NCI-H1694 treated with DMSO at 0.1 percent for 48 hours (cell line): ENCODE measurements at regions not wholly inside any gene's neighbourhood (a gene's known extent, or its start where the extent isn't known, plus 50 kb on each side); places are given as distances from the start of the nearest gene placed in this dataset.

ENCODE experiments used
- DNase-seq: peaks from one replicate; lab custom pipeline; 2025; lab: John Stamatoyannopoulos, UW

GRCh38 chr3:25000971-25001591 is 427.0 kb upstream of the RARB start:
- DNase-seq, result no peak

GRCh38 chr3:25002052-25002451 is 426.0 kb upstream of the RARB start:
- DNase-seq, result no peak

- no peak for DNase-seq
Measured at GRCh38 chr3:25007974-25008658, 419.9 kb upstream of the RARB start.

GRCh38 chr3:25009665-25010064 is 418.4 kb upstream of the RARB start:
- DNase-seq, result no peak

GRCh38 chr3:25015599-25015998 is 412.5 kb upstream of the RARB start:
- no peak for DNase-seq

GRCh38 chr3:25018909-25019308 is 409.2 kb upstream of the RARB start:
- no peak for DNase-seq

- no peak for DNase-seq
Measured at GRCh38 chr3:25019506-25019905, 408.6 kb upstream of the RARB start.

GRCh38 chr3:25021816-25022215 is 406.2 kb upstream of the RARB start:
- no peak for DNase-seq

- no peak for DNase-seq
Measured at GRCh38 chr3:25023876-25024275, 404.2 kb upstream of the RARB start.

GRCh38 chr3:25025236-25025635 is 402.8 kb upstream of the RARB start:
- DNase-seq, result no peak

GRCh38 chr3:25027650-25028049 is 400.4 kb upstream of the RARB start:
- DNase-seq, result no peak

GRCh38 chr3:25029820-25030219 is 398.2 kb upstream of the RARB start:
- DNase-seq, result no peak

- DNase-seq, result no peak
Measured at GRCh38 chr3:25032344-25032743, 395.7 kb upstream of the RARB start.

GRCh38 chr3:25033407-25034029 is 394.5 kb upstream of the RARB start:
- DNase-seq, result peak; percentile 66

- DNase-seq, result no peak
Measured at GRCh38 chr3:25035526-25035925, 392.5 kb upstream of the RARB start.

- DNase-seq, result no peak
Measured at GRCh38 chr3:25036633-25037032, 391.4 kb upstream of the RARB start.

GRCh38 chr3:25037049-25037547 is 391.0 kb upstream of the RARB start:
- DNase-seq, result no peak

GRCh38 chr3:25038271-25038670 is 389.8 kb upstream of the RARB start:
- DNase-seq, result no peak

GRCh38 chr3:25038922-25039321 is 389.1 kb upstream of the RARB start:
- DNase-seq, result no peak

GRCh38 chr3:25040748-25041147 is 387.3 kb upstream of the RARB start:
- DNase-seq, result no peak

GRCh38 chr3:25041871-25042584 is 386.0 kb upstream of the RARB start:
- no peak for DNase-seq

- DNase-seq, result no peak
Measured at GRCh38 chr3:25043177-25043576, 384.9 kb upstream of the RARB start.

GRCh38 chr3:25043749-25044148 is 384.3 kb upstream of the RARB start:
- no peak for DNase-seq
